ENCODE measurements at regions not wholly inside any gene's neighbourhood (a gene's known extent, or its start where the extent isn't known, plus 50 kb on each side); places are given as distances from the start of the nearest gene placed in this dataset.
A peak's percentile ranks its signal among the peaks of the same experiment; 100 is the strongest.
"Not testable (repeated sequence)": the region's sequence is repeated elsewhere in the genome, so short reads cannot be mapped to it uniquely, and the experiment has no call there.

DNA sequence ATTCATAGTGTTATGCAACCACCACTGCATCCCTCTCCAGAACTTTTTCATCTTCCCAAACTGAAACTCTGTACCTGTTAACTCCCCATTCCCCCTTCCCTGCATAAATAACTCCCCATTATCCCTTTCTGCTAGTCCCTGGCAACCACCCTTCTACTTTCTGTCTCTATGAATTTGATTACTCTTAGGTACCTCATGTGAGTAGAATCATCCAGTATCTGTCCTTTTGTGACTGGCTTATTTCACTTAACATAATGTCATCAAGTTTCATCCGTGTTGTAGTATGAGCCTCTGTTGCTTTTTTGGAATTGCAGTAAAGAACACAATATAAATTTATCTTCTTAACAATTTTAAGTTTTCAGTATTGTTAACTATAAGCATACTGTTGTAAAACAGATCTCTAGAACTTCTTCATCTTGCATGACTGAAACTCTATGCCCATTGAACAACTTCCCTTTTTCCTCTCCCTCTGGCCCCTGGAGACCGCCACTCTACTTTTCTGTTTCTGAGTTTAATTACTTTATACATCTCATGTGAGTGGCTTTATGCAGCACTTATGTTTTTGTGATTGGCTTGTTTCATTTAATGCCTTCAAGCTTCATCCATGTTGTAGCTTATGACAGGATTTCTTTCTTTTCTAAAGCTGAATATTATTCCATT, 87.3 kb upstream of the ABCC4 start:
- DNase-seq (ENCODE audit: low read depth in 2 of 3, low spot score in 1 of 3): no peak

DNA sequence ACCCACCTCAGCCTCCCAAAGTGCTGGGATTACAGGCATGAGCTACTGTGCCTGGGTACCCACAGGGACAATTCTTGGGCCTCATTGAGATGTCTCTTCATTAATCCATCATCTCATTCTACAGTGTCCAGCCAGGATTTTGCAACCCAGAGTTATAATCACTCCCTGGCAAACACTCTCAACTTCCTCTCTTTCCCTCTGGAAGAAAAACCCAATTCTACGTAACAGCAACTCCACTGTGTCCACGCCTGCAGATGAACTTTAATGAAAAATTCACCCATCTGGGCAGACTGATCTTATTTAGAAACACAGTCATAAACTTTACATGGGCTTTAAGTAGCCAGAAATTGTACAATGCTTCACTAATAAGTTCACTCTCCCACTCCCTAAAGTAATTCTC, 90.1 kb upstream of the ABCC4 start:
- no peak for DNase-seq (ENCODE audit: low read depth in 2 of 3, low spot score in 1 of 3)

DNA sequence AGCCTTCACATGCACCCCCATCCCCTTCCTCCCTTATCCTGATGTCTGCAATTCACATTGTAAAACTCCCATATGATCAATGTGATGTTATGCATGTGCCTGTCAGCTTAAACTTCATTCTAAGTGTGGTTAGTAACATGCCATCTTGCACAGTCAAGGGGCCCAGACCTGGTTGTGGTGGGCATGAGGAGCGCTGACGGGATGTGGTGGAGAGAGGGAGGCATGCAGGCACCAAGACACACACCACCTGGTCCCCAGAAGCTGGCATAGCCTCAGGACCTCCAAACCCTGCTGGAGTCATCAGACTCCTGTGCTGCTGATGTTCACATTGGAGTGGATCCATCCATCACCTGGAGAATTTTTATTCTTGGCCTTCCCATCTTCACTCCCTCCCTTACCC, 90.5 kb upstream of the ABCC4 start:
- DNase-seq (ENCODE audit: low read depth in 2 of 3, low spot score in 1 of 3): no peak

DNA sequence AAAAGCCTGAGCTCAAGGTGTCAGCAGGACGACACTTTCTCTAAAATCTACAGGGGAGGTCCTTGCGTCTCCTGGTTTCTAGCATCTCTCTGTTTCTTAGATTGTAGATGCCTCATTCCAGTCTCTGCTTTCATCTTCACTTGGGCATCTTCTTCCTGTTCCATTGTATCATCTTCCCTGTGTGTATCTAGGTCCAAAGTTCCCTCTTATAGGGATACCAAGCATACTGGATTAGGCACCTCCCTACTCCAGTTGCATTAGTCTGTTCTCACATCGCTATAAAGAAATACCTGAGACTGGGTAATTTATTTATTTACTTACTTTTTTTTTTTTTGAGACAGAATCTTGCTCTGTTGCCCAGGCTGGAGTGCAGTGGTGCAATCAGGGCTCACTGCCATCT, 91.3 kb upstream of the ABCC4 start:
- DNase-seq (ENCODE audit: low read depth in 2 of 3, low spot score in 1 of 3): no peak

DNA sequence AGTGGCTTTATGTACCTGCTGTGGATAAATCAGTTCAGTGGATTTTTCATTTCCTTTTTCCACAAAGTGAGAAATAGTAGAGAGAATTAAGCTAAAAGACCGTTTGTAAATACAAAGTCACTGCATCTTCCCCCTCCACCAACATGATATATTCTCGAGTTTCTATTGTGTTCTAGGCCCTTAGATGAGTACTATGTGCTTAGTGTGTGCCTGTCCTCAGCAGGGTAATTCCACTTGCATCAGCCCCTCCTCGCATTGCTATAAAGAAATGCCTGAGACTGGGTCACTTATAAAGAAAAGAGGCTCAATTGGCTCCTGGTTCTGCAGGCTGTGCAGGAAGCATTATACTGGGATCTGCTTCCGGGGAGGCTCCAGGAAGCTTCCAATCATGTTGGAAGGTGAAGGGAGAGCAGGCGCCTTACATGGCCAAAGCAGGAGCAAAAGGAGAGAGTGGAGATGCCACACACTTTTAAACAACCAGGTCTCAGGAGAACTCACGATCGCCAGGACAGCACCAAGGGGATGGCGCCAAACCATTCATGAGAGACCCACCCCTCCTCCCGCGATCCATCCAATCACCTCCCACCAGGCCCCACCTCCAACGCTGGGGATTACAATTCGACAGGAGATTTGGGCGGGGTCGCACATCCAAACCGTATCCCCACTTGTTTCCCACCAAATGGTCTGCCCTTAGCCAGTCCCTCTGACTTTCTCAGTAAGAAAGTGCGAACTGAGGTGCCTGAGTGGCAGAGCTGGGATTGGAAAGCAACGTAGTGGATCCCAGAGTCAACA, 102.3 kb upstream of the ABCC4 start:
- DNase-seq (ENCODE audit: low read depth in 2 of 3, low spot score in 1 of 3): peak in 1 of 3 donors; percentile 5

GRCh38 chr13:95404141-95404882, 103.1 kb upstream of the ABCC4 start:
- peak; percentile 65 to 73 (median 69) for DNase-seq (ENCODE audit: low read depth in 2 of 3, low spot score in 1 of 3)

GRCh38 chr13:95406176-95406575, 104.9 kb upstream of the ABCC4 start:
- DNase-seq (ENCODE audit: low read depth in 2 of 3, low spot score in 1 of 3): no peak

- DNase-seq (ENCODE audit: low read depth in 2 of 3, low spot score in 1 of 3): no peak
Measured at GRCh38 chr13:95411428-95412040, 110.3 kb upstream of the ABCC4 start.

GRCh38 chr13:95418946-95419345, 117.7 kb upstream of the ABCC4 start:
- DNase-seq (ENCODE audit: low read depth in 2 of 3, low spot score in 1 of 3): no peak

DNA sequence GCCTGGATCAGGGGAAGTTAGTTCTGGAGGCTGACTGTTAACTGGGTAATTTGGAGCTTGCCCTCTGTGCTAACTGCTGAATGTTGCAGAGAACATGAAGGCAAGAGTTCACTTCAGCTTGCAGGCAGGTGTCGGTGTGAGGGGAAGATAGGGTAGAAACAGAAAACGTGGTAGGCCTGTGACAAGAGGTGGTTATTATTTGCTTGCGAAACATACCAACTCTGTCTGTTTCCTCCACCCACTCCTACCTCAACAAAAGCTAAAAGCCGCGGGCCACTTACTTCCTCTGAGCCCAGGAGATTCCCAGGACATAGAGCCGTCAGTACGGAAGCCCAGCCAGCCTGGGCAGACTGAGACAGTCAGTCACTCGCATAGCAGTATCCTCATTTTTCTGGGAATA, 119.2 kb upstream of the ABCC4 start:
- DNase-seq (ENCODE audit: low read depth in 2 of 3, low spot score in 1 of 3): no peak

DNA sequence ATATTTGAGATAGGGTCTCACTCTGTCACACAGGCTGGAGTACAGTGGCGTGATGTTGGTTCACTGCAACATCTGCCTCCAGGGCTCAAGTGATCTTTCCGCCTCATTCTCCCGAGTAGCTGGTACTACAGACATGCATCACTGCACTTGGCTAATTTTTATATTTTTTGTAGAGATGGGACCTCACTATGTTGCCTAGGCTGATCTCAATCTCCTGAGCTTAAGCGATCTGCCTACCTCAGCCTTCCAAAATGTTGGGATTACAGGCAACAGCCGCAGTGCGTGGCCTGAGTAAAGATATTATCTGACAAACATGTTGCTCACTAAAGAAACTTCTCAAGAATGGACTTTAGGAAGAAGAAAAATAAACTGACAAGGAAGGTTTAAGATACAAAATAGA, 125.4 kb upstream of the ABCC4 start:
- DNase-seq (ENCODE audit: low read depth in 2 of 3, low spot score in 1 of 3): no peak

- not testable (repeated sequence) for DNase-seq (ENCODE audit: low read depth in 2 of 3, low spot score in 1 of 3)
Measured at GRCh38 chr13:95430525-95430924, 122.0 kb upstream of the CLDN10 start.

GRCh38 chr13:95432141-95432540, 120.4 kb upstream of the CLDN10 start:
- DNase-seq (ENCODE audit: low read depth in 2 of 3, low spot score in 1 of 3): no peak

DNA sequence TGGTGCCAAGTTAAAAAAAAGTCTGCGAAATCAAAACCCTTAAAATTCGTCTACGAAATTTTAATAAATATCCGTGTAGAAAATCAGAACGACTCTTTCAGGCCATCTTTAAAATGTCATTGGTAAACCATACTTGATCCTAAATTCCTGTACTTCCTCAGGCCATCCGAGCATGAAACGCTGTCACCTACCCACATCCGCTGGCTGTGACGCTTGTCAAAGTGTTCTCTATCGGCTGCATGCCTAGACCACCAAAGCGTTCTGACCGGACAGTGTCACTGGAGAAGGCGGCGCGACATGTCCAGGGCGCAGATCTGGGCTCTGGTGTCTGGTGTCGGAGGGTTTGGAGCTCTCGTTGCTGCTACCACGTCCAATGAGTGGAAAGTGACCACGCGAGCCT, 119.0 kb upstream of the CLDN10 start:
- DNase-seq (ENCODE audit: low read depth in 2 of 3, low spot score in 1 of 3): no peak

DNA sequence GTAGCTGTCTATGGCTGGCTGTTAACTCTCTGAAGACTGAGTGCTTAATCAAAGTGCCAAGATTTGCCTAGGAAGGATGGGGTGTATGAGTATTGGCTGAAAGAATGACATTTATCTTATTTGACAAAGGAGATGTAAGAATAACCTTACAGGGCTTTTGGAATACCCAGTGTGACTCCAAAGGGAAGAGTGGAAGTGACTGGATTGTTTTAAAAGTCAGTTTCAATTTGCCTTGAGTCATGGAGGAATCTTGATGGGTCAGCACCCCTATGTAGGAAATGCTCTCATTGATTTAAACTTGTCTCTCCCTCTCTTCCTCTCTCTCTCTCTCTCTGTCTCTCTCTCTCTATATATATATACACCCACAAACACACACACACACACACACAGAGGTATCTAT, 118.4 kb upstream of the CLDN10 start:
- DNase-seq (ENCODE audit: low read depth in 2 of 3, low spot score in 1 of 3): no peak

- no peak for DNase-seq (ENCODE audit: low read depth in 2 of 3, low spot score in 1 of 3)
Measured at GRCh38 chr13:95437561-95437960, 115.0 kb upstream of the CLDN10 start.

GRCh38 chr13:95438297-95438696, 114.2 kb upstream of the CLDN10 start:
- no peak for DNase-seq (ENCODE audit: low read depth in 2 of 3, low spot score in 1 of 3)

DNA sequence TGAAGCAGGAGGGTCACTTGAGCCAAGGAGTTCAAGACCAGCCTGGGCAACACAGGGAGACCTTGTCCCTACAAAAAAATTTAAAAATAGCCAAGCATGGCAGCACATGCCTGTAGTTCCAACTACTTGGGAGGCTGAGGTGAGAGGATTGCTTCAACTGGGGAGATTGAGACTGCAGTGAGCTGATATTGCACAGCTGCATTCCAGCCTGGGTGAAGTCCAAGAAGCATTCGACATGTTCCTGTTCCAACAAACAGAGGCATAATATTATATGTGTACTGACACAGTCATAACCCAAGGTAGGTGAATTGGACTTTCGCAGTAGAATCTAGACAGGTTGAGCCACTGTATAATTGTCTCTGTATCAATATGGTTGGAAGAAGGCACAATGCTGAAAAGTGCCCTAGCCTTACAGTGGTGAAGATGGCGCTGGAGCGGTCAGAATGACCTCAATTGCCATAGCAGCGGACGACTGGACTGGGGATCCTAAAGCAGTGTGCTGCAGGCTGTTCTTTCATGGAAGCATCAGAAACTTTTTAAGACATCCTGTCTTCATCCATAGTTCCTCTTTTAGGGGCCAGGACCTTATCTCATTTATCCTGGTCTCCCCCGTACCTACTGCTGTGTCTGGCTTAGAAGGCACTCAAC, 112.0 kb upstream of the CLDN10 start:
- DNase-seq (ENCODE audit: low read depth in 2 of 3, low spot score in 1 of 3): no peak

GRCh38 chr13:95441326-95441725, 111.2 kb upstream of the CLDN10 start:
- no peak for DNase-seq (ENCODE audit: low read depth in 2 of 3, low spot score in 1 of 3)

DNA sequence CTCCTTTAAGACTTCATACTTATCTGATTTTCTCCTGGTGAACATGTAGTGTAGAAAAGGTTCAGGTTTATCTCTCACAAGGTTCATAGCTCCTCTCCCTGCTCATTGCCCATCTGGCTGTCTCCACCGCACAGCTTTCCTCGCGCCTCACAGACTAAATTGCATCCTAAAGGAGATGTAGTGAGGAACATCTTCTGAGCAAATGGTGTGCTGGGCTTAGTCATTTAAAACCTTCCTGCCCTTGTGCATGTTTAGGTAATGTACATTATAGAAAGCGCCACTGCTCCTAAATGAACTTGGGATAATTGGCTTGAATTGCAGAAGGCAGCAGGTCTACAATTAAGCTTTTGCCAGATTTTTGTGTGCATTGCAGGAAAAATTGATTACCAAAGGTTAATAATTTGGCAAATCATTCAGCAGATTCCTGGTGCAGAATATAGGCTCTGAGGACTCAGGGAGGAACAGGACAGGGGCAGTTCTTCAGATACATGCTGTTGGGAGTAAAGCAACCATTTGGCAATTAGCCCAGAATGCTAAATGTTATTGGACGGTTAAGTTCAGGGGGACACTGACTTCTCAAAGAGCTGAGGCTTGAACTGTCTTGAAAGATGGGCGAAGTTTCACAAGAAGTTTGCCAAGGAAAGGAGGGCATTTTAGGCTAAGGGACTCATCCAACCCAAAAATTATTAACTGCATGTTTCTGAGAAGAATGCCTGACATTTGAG, 108.4 kb upstream of the CLDN10 start:
- DNase-seq (ENCODE audit: low read depth in 2 of 3, low spot score in 1 of 3): no peak

DNA sequence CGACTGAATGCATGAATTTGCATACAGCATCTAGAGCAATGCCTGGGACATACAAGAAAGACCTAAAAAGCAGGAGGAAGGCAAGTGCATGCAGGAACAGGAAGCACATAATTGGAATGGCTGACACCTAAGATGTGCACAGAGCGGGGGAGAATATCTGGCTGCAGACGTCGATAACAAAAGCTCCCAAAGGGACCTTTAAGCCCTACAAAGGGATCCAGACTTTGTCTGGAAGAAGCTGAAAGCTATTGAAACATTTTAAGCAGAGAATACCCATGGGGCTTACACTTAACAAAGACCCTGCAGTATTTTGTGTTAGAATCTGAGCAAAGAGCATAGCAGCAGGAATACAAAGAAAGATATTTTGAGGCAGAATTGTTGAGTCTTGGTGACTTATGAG, 107.4 kb upstream of the CLDN10 start:
- DNase-seq (ENCODE audit: low read depth in 2 of 3, low spot score in 1 of 3): no peak
